ENCODE measurements at regions not wholly inside any gene's neighbourhood (a gene's known extent, or its start where the extent isn't known, plus 50 kb on each side); places are given as distances from the start of the nearest gene placed in this dataset.
"Not testable (repeated sequence)": the region's sequence is repeated elsewhere in the genome, so short reads cannot be mapped to it uniquely, and the experiment has no call there.

DNA sequence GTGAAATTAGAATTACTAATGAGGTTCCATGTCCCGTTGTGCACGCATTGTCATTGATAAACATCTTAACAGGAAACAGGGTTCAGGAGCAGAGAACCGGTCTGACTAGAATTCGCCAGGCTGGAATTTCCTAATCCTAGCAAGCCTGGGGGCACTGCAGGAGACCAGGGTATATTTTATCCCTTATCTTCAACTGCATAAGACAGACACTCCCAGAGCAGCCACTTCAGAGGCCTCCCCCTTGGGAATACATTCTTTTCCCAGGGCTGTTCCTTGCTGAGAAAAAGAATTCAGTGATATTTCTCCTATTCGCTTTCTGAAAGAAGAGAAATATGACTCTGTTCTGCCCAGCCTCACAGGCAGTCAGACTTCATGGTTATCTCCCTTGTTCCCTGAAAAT, 416.6 kb upstream of the HTR2C start:
- not testable (repeated sequence) for H3K9me3 ChIP-seq (ENCODE audit: control insufficient read depth, low read length); H3K27ac ChIP-seq (ENCODE audit: low read depth, low read length, severe bottlenecking); H3K36me3 ChIP-seq (ENCODE audit: control insufficient read depth, insufficient read depth, low read length); H3K4me1 ChIP-seq (ENCODE audit: control insufficient read depth, insufficient read depth, low read length, poor library complexity, severe bottlenecking); H3K4me3 ChIP-seq (ENCODE audit: extremely low read depth, insufficient read depth, low read length, poor library complexity, severe bottlenecking)
- 0% methylated on average over 1 of the region's 5 CpGs; no CpG with 5 or more reads in 1 of the 2 experiments for WGBS, 2 experiments (ENCODE audit: insufficient coverage in 2 of 2)

DNA sequence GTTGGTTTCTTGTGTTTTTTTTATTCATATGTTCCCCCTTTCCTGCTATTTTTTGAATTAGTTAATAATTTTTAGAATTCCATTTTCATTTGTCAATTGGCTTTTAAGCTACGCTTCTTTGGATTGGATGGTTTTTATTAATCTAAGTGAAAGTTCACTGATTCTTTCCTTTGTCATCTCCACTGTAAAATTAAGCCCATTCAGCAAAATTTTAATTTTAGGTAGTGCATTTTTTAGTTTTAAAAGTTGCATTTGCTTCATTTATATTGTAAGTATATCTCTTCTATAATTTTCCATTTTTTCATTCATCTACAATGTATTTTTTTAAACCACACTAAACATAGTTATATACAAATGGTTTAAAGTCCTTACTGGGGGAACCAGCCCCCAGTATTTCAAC, 417.3 kb upstream of the HTR2C start:
- Histone ChIP-seq H3K36me3 (ENCODE audit: control insufficient read depth, insufficient read depth, low read length) (no peaks in the 10 kb centered on the region), H3K4me1 (ENCODE audit: control insufficient read depth, insufficient read depth, low read length, poor library complexity, severe bottlenecking) (no peaks in the 10 kb centered on the region), H3K4me3 (ENCODE audit: extremely low read depth, insufficient read depth, low read length, poor library complexity, severe bottlenecking) (no peak overlapping the region), H3K27ac (ENCODE audit: low read depth, low read length, severe bottlenecking) (no peak overlapping the region), H3K9me3 (ENCODE audit: control insufficient read depth, low read length) (no peaks in the 10 kb centered on the region)
- no CpG with 5 or more reads among the region's 1 CpG for WGBS, 2 experiments (ENCODE audit: insufficient coverage in 2 of 2)

DNA sequence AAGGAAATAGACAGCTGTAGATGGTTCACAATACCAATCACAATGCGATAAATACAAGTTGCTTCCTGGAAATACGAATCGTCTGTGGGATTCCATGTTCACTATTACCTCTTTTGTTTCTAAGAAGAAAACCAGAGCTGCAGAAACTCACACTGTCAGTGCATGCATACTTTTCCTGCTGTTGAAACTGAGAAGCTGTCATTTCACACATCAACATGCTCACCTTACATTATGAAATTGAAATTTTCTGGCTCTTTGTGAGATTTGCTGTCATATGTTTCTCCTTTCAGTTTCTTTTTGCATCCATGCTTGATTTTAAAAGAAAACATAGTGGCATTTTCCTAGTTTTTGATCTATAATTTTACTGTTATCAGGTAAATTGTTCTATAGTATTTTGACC, 418.3 kb upstream of the HTR2C start:
- Histone ChIP-seq H3K9me3 (ENCODE audit: control insufficient read depth, low read length) (no peaks in the 10 kb centered on the region), H3K36me3 (ENCODE audit: control insufficient read depth, insufficient read depth, low read length) (no peaks in the 10 kb centered on the region), H3K4me1 (ENCODE audit: control insufficient read depth, insufficient read depth, low read length, poor library complexity, severe bottlenecking) (no peaks in the 10 kb centered on the region), H3K27ac (ENCODE audit: low read depth, low read length, severe bottlenecking) (no peak overlapping the region), H3K4me3 (ENCODE audit: extremely low read depth, insufficient read depth, low read length, poor library complexity, severe bottlenecking) (no peak overlapping the region)
- no CpG with 5 or more reads among the region's 3 CpGs for WGBS, 2 experiments (ENCODE audit: insufficient coverage in 2 of 2)

DNA sequence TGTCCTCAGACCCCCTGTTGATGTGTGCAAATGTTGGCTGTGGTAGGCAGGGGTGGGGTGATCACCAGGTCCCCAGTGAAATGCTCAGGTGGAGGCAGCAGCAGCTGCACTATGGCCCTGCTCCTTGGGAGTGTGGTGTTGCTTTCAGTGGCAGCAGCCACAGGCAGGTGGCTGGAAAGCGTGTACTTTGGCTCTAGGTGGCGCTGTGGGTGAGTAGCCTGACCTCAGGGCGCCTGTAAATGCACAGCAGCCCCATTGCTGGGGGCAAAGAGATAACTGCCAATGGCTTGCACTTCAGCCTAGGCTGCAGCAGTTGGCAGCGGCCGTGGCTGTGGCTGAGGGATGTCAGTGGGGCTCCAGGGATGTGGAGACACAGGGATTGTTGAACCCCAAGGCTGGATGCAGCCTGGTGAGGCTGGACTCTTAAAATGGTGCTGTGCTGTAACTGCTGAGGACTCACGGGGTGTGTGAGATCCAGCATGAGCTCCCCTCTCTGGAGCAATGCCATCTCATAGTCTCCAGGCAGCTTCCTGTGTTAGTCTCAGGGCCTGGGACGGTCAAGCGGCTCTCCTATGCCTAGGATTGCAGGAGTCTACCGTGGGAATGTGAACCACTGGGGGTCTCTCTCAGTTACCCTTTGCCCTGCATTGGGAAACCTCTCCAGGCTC, 421.7 kb upstream of the HTR2C start:
- H3K36me3 ChIP-seq (ENCODE audit: control insufficient read depth, insufficient read depth, low read length): no peaks in the 10 kb centered on the region
- no peak overlapping the region for H3K27ac ChIP-seq (ENCODE audit: low read depth, low read length, severe bottlenecking)
- H3K4me3 ChIP-seq (ENCODE audit: extremely low read depth, insufficient read depth, low read length, poor library complexity, severe bottlenecking): no peak overlapping the region
- H3K4me1 ChIP-seq (ENCODE audit: control insufficient read depth, insufficient read depth, low read length, poor library complexity, severe bottlenecking): no peaks in the 10 kb centered on the region
- 100% methylated on average over 1 to 2 of the region's 9 CpGs for WGBS, 2 experiments (ENCODE audit: insufficient coverage in 2 of 2)
- H3K9me3 ChIP-seq (ENCODE audit: control insufficient read depth, low read length): no peaks in the 10 kb centered on the region

DNA sequence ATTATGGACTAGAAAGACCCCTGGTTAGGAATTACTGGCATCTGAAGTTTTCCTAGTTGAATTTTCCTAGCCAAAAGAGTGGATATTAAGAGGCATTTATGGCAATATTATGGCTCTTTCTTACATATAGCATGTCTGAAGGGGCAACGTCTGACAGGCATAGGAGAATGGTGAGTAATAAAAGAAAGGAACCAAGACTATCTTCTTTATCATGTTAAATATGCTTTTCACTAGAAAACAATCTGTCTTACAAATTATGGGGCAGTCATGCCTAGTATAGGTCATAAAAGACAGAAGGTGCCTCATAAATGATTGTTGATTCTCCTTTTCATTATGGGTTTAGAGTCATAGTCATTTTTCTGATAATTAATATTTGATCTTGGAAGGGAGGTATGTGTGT, 431.1 kb upstream of the HTR2C start:
- H3K9me3 ChIP-seq (ENCODE audit: control insufficient read depth, low read length): no peaks in the 10 kb centered on the region
- H3K4me1 ChIP-seq (ENCODE audit: control insufficient read depth, insufficient read depth, low read length, poor library complexity, severe bottlenecking): peaks cover 6% of the 10 kb centered on the region
- no CpG with 5 or more reads among the region's 1 CpG for WGBS, 2 experiments (ENCODE audit: insufficient coverage in 2 of 2)
- H3K4me3 ChIP-seq (ENCODE audit: extremely low read depth, insufficient read depth, low read length, poor library complexity, severe bottlenecking): no peak overlapping the region
- peak overlapping the region; percentile 57 for H3K27ac ChIP-seq (ENCODE audit: low read depth, low read length, severe bottlenecking)
- H3K36me3 ChIP-seq (ENCODE audit: control insufficient read depth, insufficient read depth, low read length): no peaks in the 10 kb centered on the region

DNA sequence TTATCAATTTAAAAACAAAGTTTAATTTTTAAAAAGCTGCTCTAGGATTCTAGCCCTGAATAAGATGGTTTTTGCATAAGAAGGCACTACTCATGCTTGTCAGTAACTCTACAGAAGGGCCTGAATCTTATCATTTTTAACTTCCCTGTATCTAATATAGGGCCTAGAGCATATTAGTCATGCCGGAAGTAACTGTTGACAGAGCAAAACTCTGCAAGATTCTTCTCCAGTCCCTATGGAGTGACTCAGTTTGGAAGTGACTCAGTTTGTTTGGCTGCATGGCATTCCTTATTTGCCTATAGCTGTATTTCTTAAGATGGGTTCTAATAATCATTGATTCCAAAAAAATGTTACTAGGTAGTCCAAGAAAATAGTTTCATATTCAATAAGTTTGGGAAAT, 431.8 kb upstream of the HTR2C start:
- no CpG with 5 or more reads among the region's 1 CpG for WGBS, 2 experiments (ENCODE audit: insufficient coverage in 2 of 2)
- H3K36me3 ChIP-seq (ENCODE audit: control insufficient read depth, insufficient read depth, low read length): no peaks in the 10 kb centered on the region
- H3K27ac ChIP-seq (ENCODE audit: low read depth, low read length, severe bottlenecking): peak overlapping the region; percentile 57
- no peaks in the 10 kb centered on the region for H3K9me3 ChIP-seq (ENCODE audit: control insufficient read depth, low read length)
- H3K4me1 ChIP-seq (ENCODE audit: control insufficient read depth, insufficient read depth, low read length, poor library complexity, severe bottlenecking): peaks cover 6% of the 10 kb centered on the region
- no peak overlapping the region for H3K4me3 ChIP-seq (ENCODE audit: extremely low read depth, insufficient read depth, low read length, poor library complexity, severe bottlenecking)

DNA sequence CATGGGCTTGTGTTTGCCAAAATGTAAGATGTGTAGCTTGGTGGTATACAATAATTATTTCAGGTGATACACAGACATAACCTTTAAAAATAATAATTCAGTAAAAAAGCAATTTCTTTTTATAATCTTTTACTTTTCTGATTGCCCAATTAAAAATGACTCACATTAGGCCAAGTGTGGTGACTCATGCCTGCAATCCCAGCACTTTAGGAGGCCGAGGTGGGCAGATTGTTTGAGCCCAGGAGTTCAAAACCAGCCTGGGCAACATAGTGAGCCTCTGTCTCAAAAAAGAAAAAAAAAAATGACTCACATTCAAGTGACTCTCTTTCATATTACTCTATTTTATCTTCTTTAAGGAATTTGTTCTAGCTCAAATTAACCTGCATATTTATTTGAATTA, 449.4 kb upstream of the HTR2C start:
- WGBS, 2 experiments (ENCODE audit: insufficient coverage in 2 of 2): 83% methylated on average over 1 of the region's 1 CpG; no CpG with 5 or more reads in 1 of the 2 experiments
- Histone ChIP-seq H3K27ac (ENCODE audit: low read depth, low read length, severe bottlenecking) (no peak overlapping the region), H3K4me3 (ENCODE audit: extremely low read depth, insufficient read depth, low read length, poor library complexity, severe bottlenecking) (no peak overlapping the region), H3K4me1 (ENCODE audit: control insufficient read depth, insufficient read depth, low read length, poor library complexity, severe bottlenecking) (no peaks in the 10 kb centered on the region), H3K9me3 (ENCODE audit: control insufficient read depth, low read length) (no peaks in the 10 kb centered on the region), H3K36me3 (ENCODE audit: control insufficient read depth, insufficient read depth, low read length) (no peaks in the 10 kb centered on the region)

DNA sequence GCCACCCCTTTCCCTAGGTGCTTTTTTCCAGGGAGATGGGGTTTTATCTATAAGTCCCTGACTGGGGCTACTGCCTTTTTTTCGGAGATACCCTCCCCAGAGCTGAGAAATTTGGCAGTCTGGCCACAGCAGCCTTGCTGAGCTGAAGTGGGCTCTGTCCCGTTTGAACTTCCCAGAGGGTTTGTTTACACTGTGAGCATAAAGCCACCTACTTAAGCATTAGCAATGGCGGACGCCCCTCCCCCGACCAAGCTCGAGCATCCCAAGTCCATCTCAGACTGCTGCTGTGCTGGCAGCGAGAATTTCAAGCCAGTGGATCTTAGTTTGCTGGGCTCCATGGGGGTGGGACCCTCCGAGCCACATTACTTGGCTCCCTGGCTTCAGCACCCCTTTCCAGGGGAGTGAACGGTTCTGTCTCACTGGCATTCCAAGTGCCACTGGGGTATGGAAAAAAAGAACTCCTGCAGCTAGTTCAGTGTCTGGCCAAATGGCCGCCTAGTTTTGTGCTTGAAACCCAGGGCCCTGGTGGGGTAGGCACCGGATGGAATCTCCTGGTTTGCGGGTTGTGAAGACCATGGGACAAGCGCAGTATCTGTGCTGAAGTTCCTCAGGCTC, 456.4 kb upstream of the HTR2C start:
- H3K36me3 ChIP-seq (ENCODE audit: control insufficient read depth, insufficient read depth, low read length): no peaks in the 10 kb centered on the region
- no peak overlapping the region for H3K27ac ChIP-seq (ENCODE audit: low read depth, low read length, severe bottlenecking)
- H3K4me1 ChIP-seq (ENCODE audit: control insufficient read depth, insufficient read depth, low read length, poor library complexity, severe bottlenecking): no peaks in the 10 kb centered on the region
- H3K4me3 ChIP-seq (ENCODE audit: extremely low read depth, insufficient read depth, low read length, poor library complexity, severe bottlenecking): no peak overlapping the region
- 67 to 75% methylated on average over 2 to 5 of the region's 13 CpGs for WGBS, 2 experiments (ENCODE audit: insufficient coverage in 2 of 2)
- H3K9me3 ChIP-seq (ENCODE audit: control insufficient read depth, low read length): no peaks in the 10 kb centered on the region

DNA sequence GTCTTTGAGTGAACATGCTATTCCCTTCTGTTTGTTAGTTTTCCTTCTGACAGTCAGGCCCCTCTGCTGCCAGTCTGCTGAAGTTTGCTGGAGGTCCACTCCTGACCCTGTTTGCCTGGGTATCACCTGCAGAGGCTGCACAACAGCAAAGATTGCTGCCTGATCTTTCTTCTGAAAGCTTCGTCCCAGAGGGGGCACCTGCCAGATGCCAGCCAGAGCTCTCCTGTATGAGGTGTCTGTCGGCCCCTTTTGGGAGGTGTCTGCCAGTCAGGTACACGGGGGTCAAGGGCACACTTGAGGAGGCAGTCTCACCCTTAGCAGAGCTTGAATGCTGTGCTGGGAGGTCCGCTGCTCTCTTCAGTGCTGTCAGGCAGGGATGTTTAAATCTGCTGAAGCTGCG, 456.9 kb upstream of the HTR2C start:
- H3K36me3 ChIP-seq (ENCODE audit: control insufficient read depth, insufficient read depth, low read length): no peaks in the 10 kb centered on the region
- 100% methylated on average over 1 to 2 of the region's 5 CpGs for WGBS, 2 experiments (ENCODE audit: insufficient coverage in 2 of 2)
- no peak overlapping the region for H3K27ac ChIP-seq (ENCODE audit: low read depth, low read length, severe bottlenecking)
- H3K4me1 ChIP-seq (ENCODE audit: control insufficient read depth, insufficient read depth, low read length, poor library complexity, severe bottlenecking): no peaks in the 10 kb centered on the region
- no peak overlapping the region for H3K4me3 ChIP-seq (ENCODE audit: extremely low read depth, insufficient read depth, low read length, poor library complexity, severe bottlenecking)
- H3K9me3 ChIP-seq (ENCODE audit: control insufficient read depth, low read length): no peaks in the 10 kb centered on the region

DNA sequence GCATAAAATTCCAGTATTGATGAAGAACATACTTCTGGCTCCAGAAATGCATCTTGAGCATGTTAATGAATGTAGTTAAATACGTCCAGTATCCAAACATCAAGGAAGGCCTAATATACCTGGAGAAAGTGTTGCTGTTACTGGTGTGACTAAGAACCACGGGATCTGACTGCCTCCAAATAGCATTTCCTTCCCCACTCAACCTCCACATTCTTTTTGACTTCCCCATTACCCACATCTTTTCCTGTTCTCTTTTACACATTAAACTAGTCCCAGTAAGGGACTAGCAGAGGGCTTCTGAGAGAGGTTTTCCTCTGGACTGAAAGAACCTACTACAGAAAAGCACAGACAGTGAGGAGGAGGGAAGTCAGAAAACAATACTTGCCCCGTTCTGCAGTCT, 482.8 kb upstream of the HTR2C start:
- no CpG with 5 or more reads among the region's 3 CpGs for WGBS, 2 experiments (ENCODE audit: insufficient coverage in 2 of 2)
- Histone ChIP-seq H3K4me3 (ENCODE audit: extremely low read depth, insufficient read depth, low read length, poor library complexity, severe bottlenecking) (no peak overlapping the region), H3K4me1 (ENCODE audit: control insufficient read depth, insufficient read depth, low read length, poor library complexity, severe bottlenecking) (peaks cover 7% of the 10 kb centered on the region), H3K27ac (ENCODE audit: low read depth, low read length, severe bottlenecking) (no peak overlapping the region), H3K36me3 (ENCODE audit: control insufficient read depth, insufficient read depth, low read length) (no peaks in the 10 kb centered on the region), H3K9me3 (ENCODE audit: control insufficient read depth, low read length) (no peaks in the 10 kb centered on the region)

DNA sequence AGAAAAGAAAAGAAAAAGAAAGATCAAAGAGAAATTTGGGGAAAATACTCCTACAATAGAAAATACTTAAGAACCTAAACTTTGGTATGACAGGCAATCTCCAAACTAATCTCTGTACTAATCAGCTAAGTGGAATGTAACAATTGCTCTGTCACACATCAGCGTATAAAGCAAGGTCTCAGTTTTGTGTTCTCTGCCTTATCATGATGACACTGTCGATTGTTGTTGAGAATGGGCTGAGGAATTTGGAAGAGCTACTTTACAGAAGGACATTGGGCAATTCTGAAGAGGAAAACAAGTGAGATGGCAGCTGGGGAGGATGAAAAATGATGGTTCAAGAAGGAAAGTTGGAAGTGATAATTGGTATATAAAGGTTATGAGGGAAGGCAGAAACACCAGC, 486.0 kb upstream of the HTR2C start:
- no peaks in the 10 kb centered on the region for H3K9me3 ChIP-seq (ENCODE audit: control insufficient read depth, low read length)
- H3K4me1 ChIP-seq (ENCODE audit: control insufficient read depth, insufficient read depth, low read length, poor library complexity, severe bottlenecking): peaks cover 7% of the 10 kb centered on the region
- no peak overlapping the region for H3K4me3 ChIP-seq (ENCODE audit: extremely low read depth, insufficient read depth, low read length, poor library complexity, severe bottlenecking)
- WGBS, 2 experiments (ENCODE audit: insufficient coverage in 2 of 2): 29 to 80% methylated on average over 1 of the region's 2 CpGs
- no peak overlapping the region for H3K27ac ChIP-seq (ENCODE audit: low read depth, low read length, severe bottlenecking)
- no peaks in the 10 kb centered on the region for H3K36me3 ChIP-seq (ENCODE audit: control insufficient read depth, insufficient read depth, low read length)
